ENCODE measurements at regions not wholly inside any gene's neighbourhood (a gene's known extent, or its start where the extent isn't known, plus 50 kb on each side); places are given as distances from the start of the nearest gene placed in this dataset.

GRCh38 chr3:78116874-78117273, 1077.0 kb downstream of the ROBO2 start:
- Histone ChIP-seq H3K36me3 (ENCODE audit: low read length) (no peaks in the 10 kb centered on the region), H3K79me2 (ENCODE audit: insufficient read depth, low read length) (no peaks in the 10 kb centered on the region), H4K20me1 (ENCODE audit: low read depth, low read length) (no peaks in the 10 kb centered on the region), H2AFZ (ENCODE audit: low read depth, low read length, severe bottlenecking) (no peak overlapping the region), H3K27me3 (ENCODE audit: low read length) (no peaks in the 10 kb centered on the region), H3K9me3 (ENCODE audit: insufficient read depth, low read length) (no peaks in the 10 kb centered on the region), H3K9me2 (replicated peaks; ENCODE audit: insufficient read depth, low read length) (no peaks in the 10 kb centered on the region), H3K4me2 (ENCODE audit: low read depth, low read length, poor library complexity, severe bottlenecking) (no peak overlapping the region), H3K4me3 (ENCODE audit: insufficient read depth, low read length, poor library complexity, severe bottlenecking) (no peak overlapping the region), H3K9ac (ENCODE audit: low read length) (no peak overlapping the region), H3F3A (ENCODE audit: insufficient read depth) (no peaks in the 10 kb centered on the region), H3K27ac (ENCODE audit: low read depth, low read length) (no peak overlapping the region)
- TF ChIP-seq CTCF (IDR thresholded peaks at IDR 0.05; ENCODE audit: insufficient read depth, low read length, poor library complexity, severe bottlenecking) (no peak), EZH2phosphoT487 (conservative IDR thresholded peaks at IDR 0.05; ENCODE audit: low read length) (no peak)

- Histone ChIP-seq H3K4me3 (ENCODE audit: insufficient read depth, low read length, poor library complexity, severe bottlenecking) (no peak overlapping the region), H3K9ac (ENCODE audit: low read length) (no peak overlapping the region), H3K4me2 (ENCODE audit: low read depth, low read length, poor library complexity, severe bottlenecking) (no peak overlapping the region), H2AFZ (ENCODE audit: low read depth, low read length, severe bottlenecking) (no peak overlapping the region), H3K27ac (ENCODE audit: low read depth, low read length) (no peak overlapping the region), H3K27me3 (ENCODE audit: low read length) (no peaks in the 10 kb centered on the region), H4K20me1 (ENCODE audit: low read depth, low read length) (no peaks in the 10 kb centered on the region), H3K9me2 (replicated peaks; ENCODE audit: insufficient read depth, low read length) (no peaks in the 10 kb centered on the region), H3F3A (ENCODE audit: insufficient read depth) (no peaks in the 10 kb centered on the region), H3K79me2 (ENCODE audit: insufficient read depth, low read length) (no peaks in the 10 kb centered on the region), H3K9me3 (ENCODE audit: insufficient read depth, low read length) (no peaks in the 10 kb centered on the region), H3K36me3 (ENCODE audit: low read length) (no peaks in the 10 kb centered on the region)
- TF ChIP-seq CTCF (IDR thresholded peaks at IDR 0.05; ENCODE audit: insufficient read depth, low read length, poor library complexity, severe bottlenecking) = no peak
- TF ChIP-seq EZH2phosphoT487 (conservative IDR thresholded peaks at IDR 0.05; ENCODE audit: low read length) = no peak
Measured at GRCh38 chr3:78123058-78123457, 1083.2 kb downstream of the ROBO2 start.

GRCh38 chr3:78129707-78130106, 1089.8 kb downstream of the ROBO2 start:
- Histone ChIP-seq H3K4me3 (ENCODE audit: insufficient read depth, low read length, poor library complexity, severe bottlenecking) (no peak overlapping the region), H3F3A (ENCODE audit: insufficient read depth) (no peaks in the 10 kb centered on the region), H3K9ac (ENCODE audit: low read length) (no peak overlapping the region), H4K20me1 (ENCODE audit: low read depth, low read length) (no peaks in the 10 kb centered on the region), H3K36me3 (ENCODE audit: low read length) (no peaks in the 10 kb centered on the region), H2AFZ (ENCODE audit: low read depth, low read length, severe bottlenecking) (no peak overlapping the region), H3K4me2 (ENCODE audit: low read depth, low read length, poor library complexity, severe bottlenecking) (no peak overlapping the region), H3K27ac (ENCODE audit: low read depth, low read length) (no peak overlapping the region), H3K27me3 (ENCODE audit: low read length) (no peaks in the 10 kb centered on the region), H3K79me2 (ENCODE audit: insufficient read depth, low read length) (no peaks in the 10 kb centered on the region), H3K9me3 (ENCODE audit: insufficient read depth, low read length) (no peaks in the 10 kb centered on the region), H3K9me2 (replicated peaks; ENCODE audit: insufficient read depth, low read length) (no peaks in the 10 kb centered on the region)
- TF ChIP-seq CTCF (IDR thresholded peaks at IDR 0.05; ENCODE audit: insufficient read depth, low read length, poor library complexity, severe bottlenecking) (no peak), EZH2phosphoT487 (conservative IDR thresholded peaks at IDR 0.05; ENCODE audit: low read length) (no peak)
